ENCODE measurements at regions not wholly inside any gene's neighbourhood (a gene's known extent, or its start where the extent isn't known, plus 50 kb on each side); places are given as distances from the start of the nearest gene placed in this dataset.

- TF ChIP-seq SIN3A (IDR thresholded peaks at IDR 0.05; ENCODE audit: borderline replicate concordance, insufficient read depth, low read length) (no peak), REST (IDR thresholded peaks at IDR 0.05; ENCODE audit: insufficient read depth in 1 of 2, low read depth in 2 of 2, low read length in 2 of 2) (no peak), FOXP2 (optimal IDR thresholded peaks at IDR 0.05; ENCODE audit: borderline replicate concordance, extremely low read depth, extremely low read length, insufficient read depth) (no peak), POLR2AphosphoS5 (IDR thresholded peaks at IDR 0.05; ENCODE audit: low read depth, low read length) (no peak), TAF1 (IDR thresholded peaks at IDR 0.05; ENCODE audit: borderline replicate concordance, insufficient read depth, low read length) (no peak)
These were observed 292.0 kb upstream of the SFSWAP start for GRCh38 chr12:131418884-131419283.

- TF ChIP-seq POLR2AphosphoS5 (IDR thresholded peaks at IDR 0.05; ENCODE audit: low read depth, low read length) (no peak), SIN3A (IDR thresholded peaks at IDR 0.05; ENCODE audit: borderline replicate concordance, insufficient read depth, low read length) (no peak), FOXP2 (optimal IDR thresholded peaks at IDR 0.05; ENCODE audit: borderline replicate concordance, extremely low read depth, extremely low read length, insufficient read depth) (no peak), REST (IDR thresholded peaks at IDR 0.05; ENCODE audit: insufficient read depth in 1 of 2, low read depth in 2 of 2, low read length in 2 of 2) (no peak), TAF1 (IDR thresholded peaks at IDR 0.05; ENCODE audit: borderline replicate concordance, insufficient read depth, low read length) (no peak)
These were observed 289.9 kb upstream of the SFSWAP start for GRCh38 chr12:131420867-131421447.

- no peak for TF ChIP-seq FOXP2 (optimal IDR thresholded peaks at IDR 0.05; ENCODE audit: borderline replicate concordance, extremely low read depth, extremely low read length, insufficient read depth)
These were observed 289.2 kb upstream of the SFSWAP start for GRCh38 chr12:131421509-131422186.

- TF ChIP-seq FOXP2 (optimal IDR thresholded peaks at IDR 0.05; ENCODE audit: borderline replicate concordance, extremely low read depth, extremely low read length, insufficient read depth), result no peak
- TF ChIP-seq REST (IDR thresholded peaks at IDR 0.05; ENCODE audit: insufficient read depth in 1 of 2, low read depth in 2 of 2, low read length in 2 of 2), result no peak
- no peak for TF ChIP-seq POLR2AphosphoS5 (IDR thresholded peaks at IDR 0.05; ENCODE audit: low read depth, low read length)
- no peak for TF ChIP-seq SIN3A (IDR thresholded peaks at IDR 0.05; ENCODE audit: borderline replicate concordance, insufficient read depth, low read length)
- TF ChIP-seq TAF1 (IDR thresholded peaks at IDR 0.05; ENCODE audit: borderline replicate concordance, insufficient read depth, low read length), result no peak
These were observed 288.7 kb upstream of the SFSWAP start for GRCh38 chr12:131422187-131422520.

- TF ChIP-seq FOXP2 (optimal IDR thresholded peaks at IDR 0.05; ENCODE audit: borderline replicate concordance, extremely low read depth, extremely low read length, insufficient read depth) (no peak), SIN3A (IDR thresholded peaks at IDR 0.05; ENCODE audit: borderline replicate concordance, insufficient read depth, low read length) (no peak), REST (IDR thresholded peaks at IDR 0.05; ENCODE audit: insufficient read depth in 1 of 2, low read depth in 2 of 2, low read length in 2 of 2) (no peak), POLR2AphosphoS5 (IDR thresholded peaks at IDR 0.05; ENCODE audit: low read depth, low read length) (no peak), TAF1 (IDR thresholded peaks at IDR 0.05; ENCODE audit: borderline replicate concordance, insufficient read depth, low read length) (no peak)
These were observed 288.1 kb upstream of the SFSWAP start for GRCh38 chr12:131422744-131423143.

All from PFSK-1 (cell line).